SIG-M5 treated with dmso at 0.1 percent for 504 hours (cell line): ENCODE measurements at regions not wholly inside any gene's neighbourhood (a gene's known extent, or its start where the extent isn't known, plus 50 kb on each side); places are given as distances from the start of the nearest gene placed in this dataset.

ENCODE experiments used
- DNase-seq: peaks from one replicate; lab custom pipeline; 2025; ENCODE audit not compliant: unreplicated experiment; lab: John Stamatoyannopoulos, UW

- no peak for DNase-seq
Measured at GRCh38 chr6:22804620-22805261, 235.4 kb downstream of the HDGFL1 start.

GRCh38 chr6:22807261-22807660, 237.9 kb downstream of the HDGFL1 start:
- no peak for DNase-seq

GRCh38 chr6:22807818-22808217, 238.5 kb downstream of the HDGFL1 start:
- no peak for DNase-seq

- no peak for DNase-seq
Measured at GRCh38 chr6:22808466-22808865, 239.1 kb downstream of the HDGFL1 start.

GRCh38 chr6:22809370-22809769, 240.0 kb downstream of the HDGFL1 start:
- no peak for DNase-seq

- DNase-seq: no peak
Measured at GRCh38 chr6:22819209-22819608, 249.8 kb downstream of the HDGFL1 start.

GRCh38 chr6:22821664-22822320, 252.4 kb downstream of the HDGFL1 start:
- DNase-seq: no peak

GRCh38 chr6:22825210-22825609, 255.8 kb downstream of the HDGFL1 start:
- DNase-seq: no peak

- no peak for DNase-seq
Measured at GRCh38 chr6:22826961-22827360, 257.6 kb downstream of the HDGFL1 start.

GRCh38 chr6:22827760-22828159, 258.4 kb downstream of the HDGFL1 start:
- no peak for DNase-seq

GRCh38 chr6:22828179-22829062, 259.1 kb downstream of the HDGFL1 start:
- peak; percentile 52 for DNase-seq

- no peak for DNase-seq
Measured at GRCh38 chr6:22829070-22829469, 259.7 kb downstream of the HDGFL1 start.

- no peak for DNase-seq
Measured at GRCh38 chr6:22830463-22830862, 261.1 kb downstream of the HDGFL1 start.

- DNase-seq: no peak
Measured at GRCh38 chr6:22833191-22833590, 263.8 kb downstream of the HDGFL1 start.

- DNase-seq: no peak
Measured at GRCh38 chr6:22838345-22838744, 269.0 kb downstream of the HDGFL1 start.

- no peak for DNase-seq
Measured at GRCh38 chr6:22845467-22845866, 276.1 kb downstream of the HDGFL1 start.

- no peak for DNase-seq
Measured at GRCh38 chr6:22848121-22848520, 278.8 kb downstream of the HDGFL1 start.

GRCh38 chr6:22849921-22850320, 280.6 kb downstream of the HDGFL1 start:
- no peak for DNase-seq

GRCh38 chr6:22852101-22852500, 282.7 kb downstream of the HDGFL1 start:
- no peak for DNase-seq

- DNase-seq: no peak
Measured at GRCh38 chr6:22873513-22874136, 304.3 kb downstream of the HDGFL1 start.

GRCh38 chr6:22875845-22876244, 306.5 kb downstream of the HDGFL1 start:
- DNase-seq: no peak
